Neural cell (in vitro differentiated cells): ENCODE measurements at regions not wholly inside any gene's neighbourhood (a gene's known extent, or its start where the extent isn't known, plus 50 kb on each side); places are given as distances from the start of the nearest gene placed in this dataset.

Experiments used
- H2AFZ ChIP-seq: fragments of 200-600, 300-800 bp; sonication (generic), shearing (Covaris generic); 2 replicates; pipeline ENCODE4 v1.6.0; 2014; ENCODE audit warnings: low read depth, mild to moderate bottlenecking, antibody characterized with exemption, low read length, moderate library complexity
- H3F3A ChIP-seq: fragments of 200-600 bp; shearing (Covaris generic); 2 replicates; pipeline ENCODE4 v1.6.1; 2016; ENCODE audit warnings: mild to moderate bottlenecking, moderate library complexity, mixed read lengths, antibody characterized with exemption, low read length; ENCODE audit not compliant: insufficient read depth, poor library complexity, severe bottlenecking
- H3K27ac ChIP-seq: fragments of 200-600, 300-800 bp; sonication (generic), shearing (Covaris generic); 2 replicates; pipeline ENCODE4 v1.5.1; 2014; ENCODE audit warnings: mild to moderate bottlenecking, low read length, moderate library complexity
- H3K27me3 ChIP-seq: fragments of 300-800, 200-600 bp; sonication (generic), shearing (Covaris generic); 2 replicates; pipeline ENCODE4 v1.6.0; 2014; ENCODE audit warnings: mild to moderate bottlenecking, low read depth, low read length, moderate library complexity; ENCODE audit not compliant: insufficient read depth
- H3K36me3 ChIP-seq: fragments of 300-800, 200-600 bp; sonication (generic), shearing (Covaris generic); 2 replicates; pipeline ENCODE4 v1.5.1; 2014; ENCODE audit warnings: mild to moderate bottlenecking, antibody characterized with exemption, low read length, moderate library complexity; ENCODE audit not compliant: insufficient read depth
- H3K4me2 ChIP-seq: fragments of 300-800, 200-600 bp; sonication (generic), shearing (Covaris generic); 2 replicates; pipeline ENCODE4 v1.6.0; 2014; ENCODE audit warnings: mild to moderate bottlenecking, low read length
- H3K4me3 ChIP-seq: fragments of 300-800, 200-600 bp; sonication (generic), shearing (Covaris generic); 2 replicates; pipeline ENCODE4 v1.5.1; 2014; ENCODE audit warnings: mild to moderate bottlenecking, low read length, moderate library complexity
- H3K79me2 ChIP-seq: fragments of 200-600 bp; shearing (Covaris generic); replicated peaks from 2 replicates; pipeline ENCODE4 v1.6.0; 2014; ENCODE audit warnings: mild to moderate bottlenecking, low read length, moderate library complexity; ENCODE audit not compliant: insufficient read depth
- H3K9ac ChIP-seq: fragments of 300-800, 200-600 bp; sonication (generic), shearing (Covaris generic); 2 replicates; pipeline ENCODE4 v1.6.1; 2016; ENCODE audit warnings: mild to moderate bottlenecking, low read length, mixed read lengths
- H3K9me2 ChIP-seq: fragments of 200-600 bp; shearing (Covaris generic); 2 replicates; pipeline ENCODE4 v1.6.1; 2016; ENCODE audit warnings: mild to moderate bottlenecking, low read length, mixed read lengths; ENCODE audit not compliant: insufficient read depth
- H3K9me3 ChIP-seq: fragments of 200-600, 300-800 bp; sonication (generic), shearing (Covaris generic); 2 replicates; pipeline ENCODE4 v1.6.1; 2016; ENCODE audit warnings: mild to moderate bottlenecking, mixed run types, low read length, moderate library complexity, mixed read lengths
- H4K20me1 ChIP-seq: fragments of 200-600 bp; shearing (Covaris generic); 2 replicates; pipeline ENCODE4 v1.6.1; 2016; ENCODE audit warnings: mild to moderate bottlenecking, mixed run types; ENCODE audit not compliant: insufficient read depth
- CTCF ChIP-seq: fragments of 450-650 bp; IDR thresholded peaks from 2 replicates; pipeline ENCODE4 v1.5.1; 2014; ENCODE audit warnings: antibody characterized with exemption, mild to moderate bottlenecking, moderate library complexity; ENCODE audit not compliant: poor library complexity, severe bottlenecking
- EP300 ChIP-seq: fragments of 450-650 bp; conservative IDR thresholded peaks from 2 replicates; pipeline ENCODE4 v1.6.1; 2014; ENCODE audit warnings: antibody characterized with exemption, mild to moderate bottlenecking, moderate library complexity; ENCODE audit not compliant: poor library complexity, severe bottlenecking
- EZH2 ChIP-seq: fragments of 200-600, 300-800 bp; shearing (Covaris generic), sonication (generic); IDR thresholded peaks from 2 replicates; pipeline ENCODE4 v1.6.1; 2014; ENCODE audit warnings: antibody characterized with exemption, low read length, borderline replicate concordance, mild to moderate bottlenecking; ENCODE audit not compliant: insufficient read depth, poor library complexity, severe bottlenecking
- MXI1 ChIP-seq: fragments of 450-650 bp; conservative IDR thresholded peaks from 2 replicates; pipeline ENCODE4 v1.6.1; 2014; ENCODE audit warnings: antibody characterized with exemption, mild to moderate bottlenecking; ENCODE audit not compliant: poor library complexity, severe bottlenecking
- POLR2AphosphoS5 ChIP-seq: IDR thresholded peaks from 2 replicates; pipeline ENCODE4 v1.6.1; 2012
- RAD21 ChIP-seq: fragments of 450-650 bp; conservative IDR thresholded peaks from 2 replicates; pipeline ENCODE4 v1.6.1; 2014; ENCODE audit warnings: antibody characterized with exemption, mild to moderate bottlenecking, moderate library complexity
- SMC3 ChIP-seq: fragments of 450-650 bp; conservative IDR thresholded peaks from 2 replicates; pipeline ENCODE4 v1.6.1; 2014; ENCODE audit warnings: antibody characterized with exemption, mild to moderate bottlenecking, moderate library complexity; ENCODE audit not compliant: poor library complexity
- TAF1 ChIP-seq: IDR thresholded peaks from 2 replicates; pipeline ENCODE4 v1.6.1; 2012; ENCODE audit warnings: low read depth
- TF ChIP-seq, protein P1 (sequence below): IDR thresholded peaks from 2 replicates; pipeline ENCODE4 v1.6.1; 2012; ENCODE audit warnings: borderline replicate concordance

GRCh38 chr6:105879146-105879545 is 207.0 kb upstream of the PRDM1 start:
- H3K36me3 ChIP-seq = no peaks in the 10 kb centered on the region
- H4K20me1 ChIP-seq = no peaks in the 10 kb centered on the region
- H2AFZ ChIP-seq = no peak overlapping the region
- no peaks in the 10 kb centered on the region for H3K9me2 ChIP-seq
- H3K79me2 ChIP-seq = no peaks in the 10 kb centered on the region
- no peak for TF ChIP-seq RAD21
- TF ChIP-seq SMC3 = no peak
- TF ChIP-seq POLR2AphosphoS5 = no peak
- TF ChIP-seq CTCF = no peak
- TF ChIP-seq MXI1 = no peak
- TF ChIP-seq EP300 = no peak
- TF ChIP-seq TAF1 = no peak
- no peak for TF ChIP-seq EZH2
- TF ChIP-seq, protein P1, sequence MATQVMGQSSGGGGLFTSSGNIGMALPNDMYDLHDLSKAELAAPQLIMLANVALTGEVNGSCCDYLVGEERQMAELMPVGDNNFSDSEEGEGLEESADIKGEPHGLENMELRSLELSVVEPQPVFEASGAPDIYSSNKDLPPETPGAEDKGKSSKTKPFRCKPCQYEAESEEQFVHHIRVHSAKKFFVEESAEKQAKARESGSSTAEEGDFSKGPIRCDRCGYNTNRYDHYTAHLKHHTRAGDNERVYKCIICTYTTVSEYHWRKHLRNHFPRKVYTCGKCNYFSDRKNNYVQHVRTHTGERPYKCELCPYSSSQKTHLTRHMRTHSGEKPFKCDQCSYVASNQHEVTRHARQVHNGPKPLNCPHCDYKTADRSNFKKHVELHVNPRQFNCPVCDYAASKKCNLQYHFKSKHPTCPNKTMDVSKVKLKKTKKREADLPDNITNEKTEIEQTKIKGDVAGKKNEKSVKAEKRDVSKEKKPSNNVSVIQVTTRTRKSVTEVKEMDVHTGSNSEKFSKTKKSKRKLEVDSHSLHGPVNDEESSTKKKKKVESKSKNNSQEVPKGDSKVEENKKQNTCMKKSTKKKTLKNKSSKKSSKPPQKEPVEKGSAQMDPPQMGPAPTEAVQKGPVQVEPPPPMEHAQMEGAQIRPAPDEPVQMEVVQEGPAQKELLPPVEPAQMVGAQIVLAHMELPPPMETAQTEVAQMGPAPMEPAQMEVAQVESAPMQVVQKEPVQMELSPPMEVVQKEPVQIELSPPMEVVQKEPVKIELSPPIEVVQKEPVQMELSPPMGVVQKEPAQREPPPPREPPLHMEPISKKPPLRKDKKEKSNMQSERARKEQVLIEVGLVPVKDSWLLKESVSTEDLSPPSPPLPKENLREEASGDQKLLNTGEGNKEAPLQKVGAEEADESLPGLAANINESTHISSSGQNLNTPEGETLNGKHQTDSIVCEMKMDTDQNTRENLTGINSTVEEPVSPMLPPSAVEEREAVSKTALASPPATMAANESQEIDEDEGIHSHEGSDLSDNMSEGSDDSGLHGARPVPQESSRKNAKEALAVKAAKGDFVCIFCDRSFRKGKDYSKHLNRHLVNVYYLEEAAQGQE = no peak
- no peak overlapping the region for H3K9ac ChIP-seq
- no peak overlapping the region for H3K4me2 ChIP-seq
- H3K9me3 ChIP-seq = no peaks in the 10 kb centered on the region
- no peak overlapping the region for H3K27ac ChIP-seq
- no peaks in the 10 kb centered on the region for H3K27me3 ChIP-seq
- no peaks in the 10 kb centered on the region for H3F3A ChIP-seq
- H3K4me3 ChIP-seq = no peak overlapping the region

GRCh38 chr6:105875974-105876640 is 210.0 kb upstream of the PRDM1 start:
- no peak overlapping the region for H3K4me2 ChIP-seq
- no peaks in the 10 kb centered on the region for H3K9me3 ChIP-seq
- TF ChIP-seq SMC3 (no peak), MXI1 (no peak), EZH2 (no peak), CTCF (no peak), TAF1 (no peak), RAD21 (no peak), EP300 (no peak), POLR2AphosphoS5 (no peak)
- TF ChIP-seq, protein P1 = no peak
- H3K9ac ChIP-seq = no peak overlapping the region
- no peaks in the 10 kb centered on the region for H3K9me2 ChIP-seq
- H4K20me1 ChIP-seq = no peaks in the 10 kb centered on the region
- no peaks in the 10 kb centered on the region for H3K36me3 ChIP-seq
- no peak overlapping the region for H3K4me3 ChIP-seq
- no peaks in the 10 kb centered on the region for H3F3A ChIP-seq
- H3K79me2 ChIP-seq = no peaks in the 10 kb centered on the region
- H3K27me3 ChIP-seq = no peaks in the 10 kb centered on the region
- H3K27ac ChIP-seq = no peak overlapping the region
- H2AFZ ChIP-seq = no peak overlapping the region
